ENCODE measurements at regions not wholly inside any gene's neighbourhood (a gene's known extent, or its start where the extent isn't known, plus 50 kb on each side); places are given as distances from the start of the nearest gene placed in this dataset.

DNA sequence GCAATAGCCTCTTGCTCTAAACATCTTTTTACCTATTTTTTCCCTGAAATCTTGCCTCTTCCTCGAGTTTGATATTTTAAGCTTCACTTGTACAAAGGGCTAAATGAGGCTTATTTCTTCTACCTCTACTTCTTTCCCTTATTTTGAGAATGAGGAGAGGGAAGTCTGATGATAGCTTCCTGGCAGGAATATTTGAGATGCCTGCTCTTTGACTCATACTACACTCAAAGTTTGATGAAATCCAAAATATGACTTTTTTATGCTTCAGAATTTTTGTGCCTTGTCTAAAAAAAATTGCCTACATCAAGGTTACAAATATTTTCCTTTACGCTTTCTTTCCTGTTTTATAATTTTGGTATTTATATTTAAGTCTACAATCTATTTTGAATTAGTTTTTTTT lies 624.4 kb upstream of the PLXNA2 start:
- H3K4me1 ChIP-seq (ENCODE audit: control insufficient read depth in 1 of 2, low read depth in 2 of 2), result no peaks in the 10 kb centered on the region
- DNase-seq (ENCODE audit: low spot score), result no peak
- H3K36me3 ChIP-seq, result no peaks in the 10 kb centered on the region
- ATAC-seq (ENCODE audit: insufficient number of reproducible peaks, low FRiP score, low read depth), result no peak
- no peak overlapping the region for H3K27ac ChIP-seq
- no peaks in the 10 kb centered on the region for H3K27me3 ChIP-seq (replicated peaks; ENCODE audit: insufficient read depth)
- no peak overlapping the region for H3K4me3 ChIP-seq
- no peaks in the 10 kb centered on the region for H3K9me3 ChIP-seq
- TF ChIP-seq, protein P1, sequence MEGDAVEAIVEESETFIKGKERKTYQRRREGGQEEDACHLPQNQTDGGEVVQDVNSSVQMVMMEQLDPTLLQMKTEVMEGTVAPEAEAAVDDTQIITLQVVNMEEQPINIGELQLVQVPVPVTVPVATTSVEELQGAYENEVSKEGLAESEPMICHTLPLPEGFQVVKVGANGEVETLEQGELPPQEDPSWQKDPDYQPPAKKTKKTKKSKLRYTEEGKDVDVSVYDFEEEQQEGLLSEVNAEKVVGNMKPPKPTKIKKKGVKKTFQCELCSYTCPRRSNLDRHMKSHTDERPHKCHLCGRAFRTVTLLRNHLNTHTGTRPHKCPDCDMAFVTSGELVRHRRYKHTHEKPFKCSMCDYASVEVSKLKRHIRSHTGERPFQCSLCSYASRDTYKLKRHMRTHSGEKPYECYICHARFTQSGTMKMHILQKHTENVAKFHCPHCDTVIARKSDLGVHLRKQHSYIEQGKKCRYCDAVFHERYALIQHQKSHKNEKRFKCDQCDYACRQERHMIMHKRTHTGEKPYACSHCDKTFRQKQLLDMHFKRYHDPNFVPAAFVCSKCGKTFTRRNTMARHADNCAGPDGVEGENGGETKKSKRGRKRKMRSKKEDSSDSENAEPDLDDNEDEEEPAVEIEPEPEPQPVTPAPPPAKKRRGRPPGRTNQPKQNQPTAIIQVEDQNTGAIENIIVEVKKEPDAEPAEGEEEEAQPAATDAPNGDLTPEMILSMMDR (IDR thresholded peaks at IDR 0.05), result no peak

GRCh38 chr1:208874915-208875314 lies 630.7 kb upstream of the PLXNA2 start:
- TF ChIP-seq, protein P1 (IDR thresholded peaks at IDR 0.05), result no peak
- Histone ChIP-seq H3K27ac (no peak overlapping the region), H3K27me3 (replicated peaks; ENCODE audit: insufficient read depth) (no peaks in the 10 kb centered on the region), H3K9me3 (no peaks in the 10 kb centered on the region), H3K36me3 (no peaks in the 10 kb centered on the region), H3K4me3 (no peak overlapping the region), H3K4me1 (ENCODE audit: control insufficient read depth in 1 of 2, low read depth in 2 of 2) (peaks cover 0 to 22% of the 10 kb centered on the region in 2 donors)
- ATAC-seq (ENCODE audit: insufficient number of reproducible peaks, low FRiP score, low read depth) (no peak), DNase-seq (ENCODE audit: low spot score) (no peak)

- H3K9me3 ChIP-seq, result no peaks in the 10 kb centered on the region
- H3K27ac ChIP-seq, result no peak overlapping the region
- TF ChIP-seq, protein P1 (IDR thresholded peaks at IDR 0.05), result no peak
- H3K27me3 ChIP-seq (replicated peaks; ENCODE audit: insufficient read depth), result no peaks in the 10 kb centered on the region
- DNase-seq (ENCODE audit: low spot score) (no peak), ATAC-seq (ENCODE audit: insufficient number of reproducible peaks, low FRiP score, low read depth) (no peak)
- no peak overlapping the region for H3K4me3 ChIP-seq
- H3K36me3 ChIP-seq, result no peaks in the 10 kb centered on the region
- peaks cover 9 to 34% of the 10 kb centered on the region in 2 donors for H3K4me1 ChIP-seq (ENCODE audit: control insufficient read depth in 1 of 2, low read depth in 2 of 2)
Observed at GRCh38 chr1:208879022-208879421, 634.8 kb upstream of the PLXNA2 start.

- no peak overlapping the region for H3K4me3 ChIP-seq
- H3K36me3 ChIP-seq, result no peaks in the 10 kb centered on the region
- H3K27ac ChIP-seq, result no peak overlapping the region
- no peaks in the 10 kb centered on the region for H3K9me3 ChIP-seq
- DNase-seq (ENCODE audit: low spot score) (no peak), ATAC-seq (ENCODE audit: insufficient number of reproducible peaks, low FRiP score, low read depth) (no peak)
- H3K4me1 ChIP-seq (ENCODE audit: control insufficient read depth in 1 of 2, low read depth in 2 of 2), result peaks cover 9 to 34% of the 10 kb centered on the region in 2 donors
- TF ChIP-seq, protein P1 (IDR thresholded peaks at IDR 0.05), result no peak
- H3K27me3 ChIP-seq (replicated peaks; ENCODE audit: insufficient read depth), result no peaks in the 10 kb centered on the region
Observed at GRCh38 chr1:208880433-208881100, 636.4 kb upstream of the PLXNA2 start.

- no peaks in the 10 kb centered on the region for H3K36me3 ChIP-seq
Observed at GRCh38 chr1:208885060-208885459, 640.9 kb upstream of the PLXNA2 start.

More at GRCh38 chr1:208885060-208885459, 640.9 kb upstream of the PLXNA2 start:
- Histone ChIP-seq H3K27me3 (replicated peaks; ENCODE audit: insufficient read depth) (no peaks in the 10 kb centered on the region), H3K4me1 (ENCODE audit: control insufficient read depth in 1 of 2, low read depth in 2 of 2) (peaks cover 9 to 10% of the 10 kb centered on the region in 2 donors), H3K27ac (no peak overlapping the region), H3K4me3 (no peak overlapping the region), H3K9me3 (no peaks in the 10 kb centered on the region)
- TF ChIP-seq, protein P1 (IDR thresholded peaks at IDR 0.05), result no peak
- no peak for DNase-seq (ENCODE audit: low spot score)
- no peak for ATAC-seq (ENCODE audit: insufficient number of reproducible peaks, low FRiP score, low read depth)

All from thoracic aorta (tissue), 2 donors.